Activated CD8-positive, alpha-beta memory T cell treated with anti-CD3 and anti-CD28 coated beads for 4 hours (primary cell): ENCODE measurements at regions not wholly inside any gene's neighbourhood (a gene's known extent, or its start where the extent isn't known, plus 50 kb on each side); places are given as distances from the start of the nearest gene placed in this dataset.
"Not testable (repeated sequence)": the region's sequence is repeated elsewhere in the genome, so short reads cannot be mapped to it uniquely, and the experiment has no call there.

ENCODE experiments used
- DNase-seq, 2 donors: peaks; one replicate each; pipeline ENCODE4 v3.0.0-alpha.2; 2020; ENCODE audit warnings: low read depth in 2 of 2

DNA sequence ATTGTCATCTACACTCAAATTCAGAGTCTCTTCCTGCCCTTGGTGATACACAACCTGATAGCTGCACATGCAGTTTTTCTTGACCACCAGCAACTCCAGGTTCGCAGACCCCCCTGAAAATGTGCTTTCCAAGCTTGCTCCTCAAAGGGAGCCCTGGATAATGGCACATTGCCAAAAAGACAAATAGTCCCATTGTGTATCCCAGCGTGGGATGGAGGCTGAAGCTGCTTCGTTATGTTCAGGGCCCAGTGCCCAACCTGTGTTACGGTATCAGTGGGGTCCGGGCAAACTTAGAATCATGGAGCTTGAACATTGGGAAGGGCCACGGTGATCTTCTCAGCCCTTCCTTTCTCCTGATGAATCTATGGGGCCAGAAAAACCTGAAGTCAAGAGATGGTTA lies 173.0 kb downstream of the TEX29 start:
- DNase-seq, result no peak

DNA sequence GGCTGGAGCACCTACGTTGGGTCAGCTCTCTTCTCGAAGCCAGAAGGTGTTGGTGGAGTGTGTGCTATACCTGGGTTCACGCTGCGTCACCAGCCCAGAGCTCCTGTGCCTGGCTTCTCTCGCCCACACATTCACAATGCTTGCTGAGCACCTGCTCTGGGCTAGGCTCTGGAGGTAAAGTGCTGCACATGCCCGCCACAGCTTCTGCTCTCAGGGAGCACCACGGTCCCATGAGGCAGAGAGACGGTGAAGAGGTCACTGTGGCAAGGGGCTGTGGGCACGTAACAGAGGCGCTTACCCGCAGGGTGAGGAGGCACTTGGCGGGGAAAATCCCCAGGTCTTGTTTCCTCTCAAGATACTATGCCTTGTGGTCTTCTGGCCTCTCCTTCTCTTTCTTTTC lies 174.2 kb downstream of the TEX29 start:
- no peak for DNase-seq

DNA sequence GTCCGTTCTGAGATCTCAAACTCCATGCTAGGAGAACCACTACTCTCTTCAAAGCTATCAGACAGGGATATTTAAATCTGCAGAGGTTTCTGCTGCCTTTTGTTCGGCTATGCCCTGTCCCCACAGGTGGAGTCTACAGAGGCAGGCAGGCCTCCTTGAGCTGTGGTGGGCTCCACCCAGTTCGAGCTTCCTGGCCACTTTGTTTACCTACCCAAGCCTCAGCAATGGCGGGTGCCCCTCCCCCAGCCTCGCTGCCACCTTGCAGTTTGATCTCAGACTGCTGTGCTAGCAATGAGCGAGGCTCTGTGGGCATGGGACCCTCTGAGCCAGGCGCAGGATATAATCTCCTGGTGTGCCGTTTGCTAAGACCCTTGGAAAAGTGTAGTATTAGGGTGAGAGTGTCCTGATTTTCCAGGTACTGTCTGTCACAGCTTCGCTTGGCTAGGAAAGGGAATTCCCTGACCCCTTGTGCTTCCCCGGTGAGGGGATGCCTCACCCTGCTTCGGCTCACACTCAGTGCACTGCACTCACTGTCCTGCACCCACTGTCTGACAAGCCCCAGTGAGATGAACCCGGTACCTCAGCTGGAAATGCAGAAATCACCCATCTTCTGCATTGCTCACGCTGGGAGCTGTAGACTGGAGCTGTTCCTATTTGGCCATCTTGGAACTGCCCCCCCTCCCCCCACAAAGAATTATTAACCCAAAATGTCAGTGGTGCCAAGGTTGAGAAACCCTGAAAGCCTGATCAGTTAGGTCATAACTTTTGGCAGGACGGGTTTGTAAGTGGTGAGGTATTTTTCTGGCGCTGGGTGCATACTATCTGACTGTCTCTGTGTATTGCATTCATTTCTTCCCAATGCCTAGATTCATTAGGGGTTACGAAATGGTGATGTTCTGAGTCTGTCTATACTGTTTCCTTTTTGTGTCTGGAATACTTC lies 181.4 kb downstream of the TEX29 start:
- DNase-seq, result not testable (repeated sequence)

DNA sequence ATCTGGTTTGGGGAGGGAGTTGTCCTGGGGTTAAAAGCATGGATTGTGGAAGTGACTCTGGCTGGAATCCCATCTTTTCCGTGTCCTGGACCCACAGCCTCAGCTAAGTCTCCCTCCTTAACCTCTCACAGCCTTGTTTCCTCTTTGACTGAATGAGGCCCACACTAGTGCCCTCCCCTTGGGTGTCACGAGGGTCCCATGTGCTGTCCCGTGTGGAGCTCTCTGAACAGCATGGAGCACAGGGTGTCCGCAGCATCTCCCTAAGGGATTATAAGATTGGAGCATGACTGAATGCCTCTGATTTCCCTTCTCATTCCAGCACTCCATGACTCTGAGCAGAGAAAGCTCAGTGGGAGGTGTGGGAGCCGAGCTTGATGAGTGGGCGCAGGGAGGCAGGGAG lies 182.5 kb downstream of the TEX29 start:
- no peak for DNase-seq

DNA sequence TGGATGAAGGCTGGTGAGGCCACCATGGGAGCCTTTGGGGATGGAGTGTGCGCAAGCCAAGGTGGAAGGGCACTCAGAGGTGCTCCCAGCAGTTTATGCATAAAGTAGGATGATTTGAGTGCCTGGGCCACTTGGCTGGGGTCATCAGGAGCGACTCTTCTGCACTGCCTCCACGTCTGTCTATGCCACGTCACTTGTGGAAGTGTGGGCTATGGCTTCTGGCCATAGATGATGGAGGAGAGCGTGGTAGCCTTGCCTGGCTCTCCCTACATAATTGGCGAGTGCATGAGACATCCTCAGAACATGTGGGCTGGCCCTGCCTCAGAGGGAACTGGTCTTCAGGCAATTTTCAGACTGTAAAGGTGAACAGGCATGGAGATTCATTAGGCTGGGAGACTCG lies 182.9 kb downstream of the TEX29 start:
- no peak for DNase-seq

DNA sequence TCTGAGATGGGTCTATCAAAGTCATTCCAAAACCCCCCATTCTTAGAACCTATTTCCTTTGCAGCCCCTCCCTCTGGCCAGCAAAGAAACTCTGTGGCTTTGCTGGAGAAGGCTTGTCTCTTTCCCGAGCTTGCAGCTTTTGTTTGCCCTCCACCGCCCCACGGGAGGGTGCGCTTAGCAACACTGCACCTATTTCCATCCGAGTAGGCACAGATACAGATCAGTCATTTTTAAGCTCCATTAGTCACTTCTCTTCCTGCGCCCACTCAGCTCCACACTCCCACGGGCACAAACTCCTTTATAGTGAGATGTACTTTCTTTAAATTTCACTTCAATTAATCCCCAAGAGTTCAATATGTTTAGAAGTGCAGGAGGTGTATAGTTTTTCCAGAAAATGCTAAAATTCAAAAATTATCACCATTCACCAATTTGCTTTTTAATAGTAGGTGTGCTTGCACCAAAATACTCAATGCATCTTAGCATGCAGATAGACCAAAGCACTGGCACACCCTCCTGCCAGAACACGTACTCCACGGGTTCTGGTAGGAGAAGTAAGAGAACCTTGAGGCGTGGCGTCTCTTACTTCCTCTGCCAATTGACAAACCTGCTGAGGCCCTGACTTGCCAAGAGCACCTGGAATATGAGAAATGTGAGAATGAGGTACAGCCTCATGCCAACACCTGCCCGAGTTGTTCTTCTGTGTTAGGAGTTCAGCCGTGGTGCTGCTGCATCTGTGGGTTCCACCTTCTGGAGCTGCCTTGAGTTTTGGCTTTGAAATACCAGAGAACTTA lies 183.7 kb downstream of the TEX29 start:
- no peak for DNase-seq

DNA sequence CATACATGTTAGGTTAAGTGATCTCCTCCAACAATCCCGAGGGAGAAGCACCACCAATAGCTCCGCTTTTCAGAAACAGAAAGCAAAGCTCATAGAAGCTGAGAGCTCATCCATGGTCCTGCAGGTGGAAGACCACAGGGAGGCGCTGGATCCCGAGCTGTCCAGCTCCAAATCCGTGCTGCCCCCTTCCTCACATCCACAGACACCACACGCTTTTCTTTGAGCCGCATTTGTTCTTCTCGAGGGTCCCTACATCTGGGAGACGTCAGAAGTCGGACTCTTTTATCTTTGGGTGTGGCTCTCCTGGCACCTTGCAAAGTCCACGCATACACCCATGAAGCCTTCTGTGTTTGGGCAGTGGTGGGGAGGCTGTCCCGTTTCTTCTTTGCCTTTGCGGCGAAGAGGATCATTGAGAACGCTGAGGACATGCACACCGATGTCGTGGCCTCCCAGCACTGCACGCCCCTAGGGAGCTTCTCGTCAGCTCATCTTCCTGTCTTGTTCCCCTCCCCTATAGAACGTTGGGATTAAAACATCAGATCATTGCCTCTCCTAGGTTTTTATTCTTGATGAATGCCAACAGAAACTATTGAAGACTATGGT lies 184.8 kb downstream of the TEX29 start:
- no peak for DNase-seq

DNA sequence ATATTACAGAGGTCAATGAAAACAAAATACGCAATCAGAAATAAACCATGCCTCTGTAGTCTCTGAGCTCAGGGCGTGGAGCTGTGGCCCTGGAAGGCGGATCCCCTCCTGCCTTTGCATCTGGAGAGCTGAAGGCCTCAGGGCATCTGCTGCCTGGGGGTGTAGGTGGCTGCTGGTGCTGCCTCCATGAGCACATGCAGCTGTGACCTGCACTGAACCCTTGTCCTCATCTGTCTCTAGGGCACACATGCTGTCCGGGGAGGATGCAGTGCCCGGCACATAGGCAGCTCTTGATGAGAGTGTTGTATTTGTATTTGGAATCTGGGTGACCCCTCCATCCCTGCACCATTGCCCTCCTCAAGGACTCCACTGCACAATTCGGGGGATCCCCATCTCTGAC lies 185.7 kb downstream of the TEX29 start:
- DNase-seq, result no peak

DNA sequence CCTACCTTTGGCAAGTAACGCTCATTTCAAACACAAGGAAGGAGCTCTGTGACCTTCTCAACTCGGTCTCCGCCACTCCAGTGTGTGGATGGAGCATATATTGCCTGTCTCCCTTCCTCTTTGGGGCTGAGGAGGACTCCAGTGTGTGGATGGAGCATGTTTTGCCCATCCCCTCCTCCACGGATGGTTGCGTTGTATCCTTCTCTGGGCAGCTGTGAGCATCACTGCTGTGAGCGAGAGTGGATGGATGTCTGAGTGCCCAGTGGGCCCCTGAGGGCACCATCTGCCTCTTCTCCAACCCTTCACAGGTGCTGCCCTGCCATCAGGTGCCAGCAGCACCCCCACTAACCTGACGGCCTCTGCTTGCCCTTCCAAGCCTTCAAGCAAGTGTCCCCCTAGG lies 186.2 kb downstream of the TEX29 start:
- no peak for DNase-seq

DNA sequence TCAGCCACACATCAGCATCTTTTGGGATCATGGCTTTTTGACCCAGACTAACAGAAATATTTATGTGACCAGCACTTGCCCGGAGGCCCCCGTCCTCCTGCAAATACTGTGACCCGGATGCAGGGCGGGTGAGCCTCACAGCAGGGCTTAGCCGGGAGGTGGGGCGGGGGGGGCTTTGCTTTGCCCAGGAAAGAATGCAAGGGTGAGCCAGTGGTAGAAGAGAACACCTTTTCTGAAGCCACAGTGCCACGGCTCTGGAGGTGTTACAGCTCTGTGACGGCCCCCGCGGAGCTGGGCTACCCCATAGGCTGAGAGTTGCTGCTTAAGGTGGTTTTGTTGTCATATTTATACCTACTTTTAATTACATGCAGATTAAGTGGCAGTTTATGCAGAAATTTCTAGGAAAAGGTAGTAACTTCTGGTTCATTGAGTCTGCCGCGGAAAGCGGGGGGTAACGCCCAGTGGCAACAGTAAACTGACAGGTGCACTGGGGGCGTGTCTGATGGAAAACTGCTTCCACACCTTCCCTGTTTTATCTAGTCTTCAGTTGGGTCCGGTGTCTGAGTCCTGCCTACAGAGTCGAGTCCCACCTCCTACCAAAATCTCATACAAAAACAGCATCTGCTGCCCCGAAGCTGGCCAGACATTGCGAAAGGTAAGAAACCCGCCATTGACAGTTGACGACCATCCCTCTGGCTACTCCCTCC lies 187.9 kb downstream of the TEX29 start:
- no peak for DNase-seq

DNA sequence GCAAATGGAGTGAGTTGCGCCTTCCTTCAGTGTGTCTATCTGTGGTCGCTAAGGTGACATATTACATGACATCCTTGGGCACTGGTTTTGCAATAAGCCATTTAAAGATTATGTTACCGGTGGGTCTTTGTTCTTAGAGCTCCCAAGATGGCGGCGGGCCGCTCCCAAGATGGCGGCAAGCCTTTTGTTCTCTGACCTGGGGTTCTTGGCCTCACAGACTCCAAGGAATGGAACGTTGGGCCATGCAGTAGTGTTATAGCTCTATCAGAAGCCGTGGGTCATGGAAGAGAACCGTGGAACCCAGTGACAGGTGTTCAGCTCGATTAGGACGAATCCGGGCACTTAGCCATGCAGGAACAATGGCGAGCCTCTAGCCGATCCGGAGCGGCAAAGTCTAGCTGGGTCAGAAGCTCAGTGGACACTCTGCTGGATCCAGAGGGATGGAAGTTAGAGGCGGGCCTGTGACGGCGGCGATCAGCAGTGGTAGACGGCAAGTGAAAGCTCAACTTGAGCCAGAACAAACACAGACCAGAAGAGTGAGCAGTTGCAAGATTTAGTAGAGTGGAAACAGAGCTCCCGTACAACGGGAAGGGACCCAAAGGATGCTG lies 188.6 kb downstream of the TEX29 start:
- DNase-seq, result no peak

DNA sequence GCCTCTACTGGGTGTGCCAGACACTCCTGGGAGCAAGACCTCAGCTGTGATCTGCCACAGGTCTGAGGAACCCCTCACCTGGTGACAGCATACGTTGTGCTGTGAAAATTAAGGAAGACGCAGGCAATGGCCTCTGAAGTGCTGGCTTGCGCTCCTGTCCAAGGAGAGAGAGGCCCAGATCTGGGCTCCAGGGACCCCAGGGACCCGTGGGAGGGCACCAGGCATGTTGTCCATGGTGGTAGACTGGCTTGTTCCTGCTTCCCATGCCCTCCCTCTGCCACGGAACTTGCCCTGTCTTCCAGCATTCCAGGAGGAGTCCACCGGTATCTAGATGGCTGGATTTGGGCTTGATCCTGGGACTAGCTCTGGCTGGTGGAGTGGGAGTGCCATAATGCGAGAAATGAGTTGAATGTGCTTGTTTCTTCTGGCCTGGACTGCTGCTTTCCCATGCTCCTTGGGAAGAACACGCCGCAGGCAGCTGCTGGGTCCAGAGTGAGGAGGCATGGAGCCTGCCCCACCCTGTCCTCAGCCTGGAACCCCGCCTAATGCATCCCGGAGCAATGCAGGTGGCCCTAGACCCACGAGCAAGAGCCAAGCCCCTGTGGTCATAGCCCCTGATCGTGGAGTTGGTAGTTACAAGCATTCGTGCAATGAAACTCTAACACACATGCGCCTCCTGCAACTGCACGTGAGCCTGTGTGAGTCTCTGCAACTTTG lies 190.2 kb downstream of the TEX29 start:
- no peak for DNase-seq

DNA sequence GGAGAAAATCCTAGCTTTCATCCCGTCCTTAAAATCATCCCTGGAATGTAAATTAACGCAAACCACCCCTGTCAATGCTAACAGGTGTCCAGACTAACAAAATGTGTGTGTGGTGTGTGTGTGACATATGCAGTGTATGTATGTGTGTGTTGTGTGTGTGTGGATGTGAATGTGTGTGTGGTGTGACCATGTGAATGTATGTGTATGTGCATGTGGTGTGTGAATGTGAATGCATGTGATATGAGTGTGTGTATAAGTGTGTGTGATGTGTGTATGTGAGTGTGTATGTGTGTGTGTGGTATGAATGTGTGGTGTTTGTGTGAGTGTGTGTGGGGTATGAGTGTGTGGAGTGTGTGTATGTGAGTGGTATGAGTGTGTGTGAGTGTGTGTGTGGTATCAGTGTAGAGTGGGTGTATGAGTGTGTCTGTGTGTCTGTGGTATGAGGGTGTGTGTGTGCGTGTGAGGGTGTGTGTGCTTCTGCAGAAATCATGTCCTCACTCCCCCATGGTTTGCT lies 190.8 kb downstream of the TEX29 start:
- DNase-seq, result no peak

DNA sequence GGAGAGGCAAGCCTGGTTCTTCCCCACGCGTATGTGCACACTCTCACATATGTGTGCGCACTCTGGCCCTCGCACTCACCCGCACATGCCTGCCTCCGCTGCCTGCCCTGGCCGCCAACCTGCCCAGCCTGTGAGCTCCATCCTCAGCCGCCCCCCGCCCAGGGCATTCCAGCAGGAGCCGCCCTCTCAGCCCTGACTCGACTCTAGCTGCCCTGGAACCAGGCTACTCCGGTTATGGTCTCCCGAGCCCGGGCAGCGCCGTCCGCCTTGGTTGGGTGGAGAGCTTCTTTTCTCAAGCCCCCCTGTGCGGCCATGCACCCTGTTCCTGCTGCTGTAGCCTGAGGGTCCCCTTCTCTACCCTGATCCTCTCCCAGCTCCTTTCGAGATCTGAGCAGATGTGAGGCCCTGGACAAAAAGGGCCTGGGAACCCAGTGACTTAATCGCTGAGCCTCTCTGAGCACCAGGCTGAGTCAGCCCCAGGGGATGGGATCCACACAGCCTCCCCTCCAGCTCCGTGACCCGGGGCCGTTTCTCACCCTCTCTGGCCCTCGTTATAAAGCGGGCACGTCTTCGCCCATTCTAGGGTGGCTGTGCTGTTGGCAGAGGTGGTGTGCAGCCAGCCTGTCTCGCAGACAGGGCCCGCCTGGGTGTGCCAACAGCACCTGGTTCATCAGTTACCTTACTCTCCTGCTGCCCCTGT lies 191.5 kb downstream of the TEX29 start:
- no peak for DNase-seq

DNA sequence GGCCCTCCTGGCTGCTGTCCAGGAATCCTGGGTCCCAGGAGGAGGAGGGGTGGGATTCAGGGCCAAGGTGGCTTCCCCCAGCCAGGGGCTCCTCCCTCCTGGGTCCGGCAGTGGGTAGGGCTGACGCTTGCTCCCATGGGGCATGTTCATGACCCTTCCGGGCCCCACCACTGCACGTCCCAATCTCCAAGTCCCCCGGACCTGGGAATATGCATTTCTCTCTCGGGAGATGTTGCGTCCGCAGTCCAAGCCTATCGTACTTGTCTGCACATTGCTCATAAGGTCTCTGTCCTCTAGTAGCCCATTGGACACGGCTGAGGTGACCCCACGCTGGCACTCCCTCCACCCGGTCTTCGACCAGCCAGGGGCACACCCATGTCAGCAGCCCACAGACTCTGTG lies 192.3 kb downstream of the TEX29 start:
- no peak for DNase-seq

DNA sequence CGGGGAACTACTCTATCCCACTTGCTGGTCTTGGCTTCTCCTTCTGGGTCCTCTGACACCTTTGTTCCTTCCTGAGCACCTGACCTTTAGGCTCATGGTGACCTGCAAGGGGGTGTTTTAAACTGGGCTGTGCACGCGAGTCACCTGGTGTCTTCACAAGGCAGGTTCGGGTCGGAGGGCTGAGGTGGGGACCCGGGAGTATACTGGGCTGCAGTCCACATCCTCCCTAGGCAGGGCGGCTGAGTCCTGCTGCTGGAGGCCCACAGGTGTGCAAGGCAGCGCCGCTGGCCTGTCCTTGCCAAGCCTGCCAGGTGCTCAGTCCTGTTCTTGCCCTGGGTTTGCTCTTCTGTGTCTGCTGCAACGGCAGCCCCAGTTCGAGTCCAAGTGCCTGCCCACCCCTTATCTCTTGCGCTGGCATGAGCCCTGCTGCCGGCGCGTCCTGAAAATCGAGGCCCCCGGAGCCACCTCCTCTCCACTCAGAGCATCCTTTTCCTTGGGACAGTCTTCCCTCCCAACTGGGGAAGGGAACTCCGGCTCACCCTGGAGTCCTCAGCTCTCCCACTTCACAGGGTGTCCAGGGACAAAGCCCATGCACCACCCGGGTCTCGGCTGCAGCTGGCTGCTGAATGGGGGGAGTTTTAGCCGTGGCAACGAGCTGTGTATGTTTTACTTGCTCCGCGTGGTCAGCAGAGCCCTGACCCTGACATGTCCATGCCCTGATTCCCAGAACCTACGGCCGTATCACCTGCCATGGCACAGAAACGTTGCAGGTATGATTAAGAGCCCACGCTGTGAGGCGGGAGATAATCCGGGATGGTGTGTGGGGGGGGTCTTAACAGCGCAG lies 193.5 kb downstream of the TEX29 start:
- DNase-seq, result no peak

DNA sequence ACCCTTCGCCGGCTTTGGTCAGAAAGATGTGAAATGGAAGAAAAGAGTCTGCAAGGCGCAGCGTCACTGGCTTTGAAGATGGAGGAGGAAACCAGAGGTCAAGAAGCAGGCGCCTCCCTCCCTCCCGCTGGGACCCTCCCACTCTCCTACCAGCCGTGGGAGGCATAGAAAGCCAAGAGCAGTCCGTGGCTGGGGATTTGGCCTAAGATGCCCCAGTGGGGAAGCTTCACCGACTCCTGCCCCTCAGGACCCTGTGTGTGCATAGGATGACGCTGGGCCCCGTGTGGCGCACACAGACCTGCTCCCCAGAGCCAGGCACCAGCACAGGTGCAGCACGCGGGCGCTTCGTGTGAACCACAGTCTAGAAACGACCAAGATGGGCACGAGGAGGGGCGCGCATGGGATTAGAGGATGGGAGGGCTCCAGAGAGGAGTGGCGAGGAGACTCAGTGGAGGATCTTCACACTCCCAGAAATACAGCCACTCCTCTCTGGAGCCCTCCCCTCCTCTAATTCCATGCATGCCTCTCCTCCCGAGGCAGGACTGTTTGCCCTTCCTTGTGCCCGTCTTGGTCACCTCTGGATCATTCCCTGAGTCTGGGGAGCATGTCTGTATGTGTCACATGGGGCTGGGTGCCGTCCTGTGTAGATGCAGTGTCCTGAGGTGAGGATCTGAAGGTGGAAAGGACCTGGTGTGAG lies 194.3 kb downstream of the TEX29 start:
- no peak for DNase-seq

DNA sequence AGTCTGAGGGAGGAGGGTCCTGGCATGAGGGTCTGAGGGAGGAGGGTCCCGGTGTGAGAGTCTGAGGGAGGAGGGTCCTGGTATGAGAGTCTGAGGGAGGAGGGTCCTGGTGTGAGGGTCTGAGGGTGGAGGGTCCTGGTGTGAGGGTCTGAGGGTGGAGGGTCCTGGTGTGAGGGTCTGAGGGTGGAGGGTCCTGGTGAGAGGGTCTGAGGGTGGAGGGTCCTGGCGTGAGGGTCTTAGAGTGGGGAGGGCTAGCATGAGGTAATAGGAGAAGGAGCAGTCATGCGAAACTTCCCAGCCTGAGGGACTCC lies 194.8 kb downstream of the TEX29 start:
- DNase-seq, result no peak

DNA sequence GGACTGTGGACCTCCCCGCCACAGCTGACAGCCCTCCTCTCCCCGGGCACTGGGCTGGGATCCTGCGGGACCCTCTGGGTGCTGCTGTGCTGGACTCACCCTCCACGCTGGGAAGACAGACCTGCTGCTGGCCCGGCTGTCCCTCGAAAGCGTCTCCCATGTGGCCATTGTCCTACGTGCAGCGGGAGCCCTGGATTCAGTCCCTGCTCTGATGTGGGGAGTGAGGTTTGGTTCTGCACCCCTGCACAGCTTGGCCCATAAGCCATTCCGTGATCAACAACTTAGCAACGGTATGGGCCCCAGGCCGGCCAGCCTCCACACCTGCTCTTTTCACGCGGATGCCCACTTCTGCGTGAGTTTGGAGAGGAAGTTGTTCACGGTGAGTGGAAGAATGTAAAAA lies 195.2 kb downstream of the TEX29 start:
- DNase-seq, result no peak
